ENCODE measurements at regions not wholly inside any gene's neighbourhood (a gene's known extent, or its start where the extent isn't known, plus 50 kb on each side); places are given as distances from the start of the nearest gene placed in this dataset.
"Not testable (repeated sequence)": the region's sequence is repeated elsewhere in the genome, so short reads cannot be mapped to it uniquely, and the experiment has no call there.

GRCh38 chr2:75862547-75862946 lies 151.8 kb upstream of the GCFC2 start:
- Histone ChIP-seq H3K4me3 (no peak overlapping the region), H3K36me3 (no peaks in the 10 kb centered on the region), H3K27me3 (no peaks in the 10 kb centered on the region), H3K27ac (no peak overlapping the region), H3K4me1 (peaks cover 0 to 17% (median 3%) of the 10 kb centered on the region in 4 donors), H3K9me3 (no peaks in the 10 kb centered on the region)
- 84% methylated on average over 3 of the region's 3 CpGs for WGBS (ENCODE audit: insufficient coverage, low coverage, low lambda C conversion rate, missing lambda C conversion rate)
- ATAC-seq (no peak), DNase-seq (no peak)
- intact Hi-C loops (cut with DNase I): no loop called here
- TF ChIP-seq POLR2A (IDR thresholded peaks at IDR 0.05): no peak
- TF ChIP-seq CTCF (IDR thresholded peaks at IDR 0.05): no peak

GRCh38 chr2:75853436-75853835 lies 142.7 kb upstream of the GCFC2 start:
- Histone ChIP-seq H3K27me3 (no peaks in the 10 kb centered on the region), H3K27ac (no peak overlapping the region), H3K4me3 (no peak overlapping the region), H3K4me1 (no peaks in the 10 kb centered on the region), H3K9me3 (no peaks in the 10 kb centered on the region), H3K36me3 (no peaks in the 10 kb centered on the region)
- ATAC-seq (no peak), DNase-seq (no peak)
- TF ChIP-seq CTCF (IDR thresholded peaks at IDR 0.05) (no peak), POLR2A (IDR thresholded peaks at IDR 0.05) (no peak)
- intact Hi-C loops (cut with DNase I): no loop called here

GRCh38 chr2:75852639-75853038 lies 141.9 kb upstream of the GCFC2 start:
- ATAC-seq (no peak), DNase-seq (no peak)
- Histone ChIP-seq H3K27ac (no peak overlapping the region), H3K4me1 (no peaks in the 10 kb centered on the region), H3K4me3 (no peak overlapping the region), H3K36me3 (no peaks in the 10 kb centered on the region), H3K27me3 (no peaks in the 10 kb centered on the region), H3K9me3 (no peaks in the 10 kb centered on the region)
- 82% methylated on average over 2 of the region's 2 CpGs for WGBS (ENCODE audit: insufficient coverage, low coverage, low lambda C conversion rate, missing lambda C conversion rate)
- TF ChIP-seq POLR2A (IDR thresholded peaks at IDR 0.05) (no peak), CTCF (IDR thresholded peaks at IDR 0.05) (no peak)
- intact Hi-C loops (cut with DNase I): no loop called here

GRCh38 chr2:75846683-75847190 lies 136.0 kb upstream of the GCFC2 start:
- no peak overlapping the region for H3K27ac ChIP-seq
- no peak for DNase-seq
- H3K4me3 ChIP-seq: no peak overlapping the region
- 29% methylated on average over 1 of the region's 1 CpG for WGBS (ENCODE audit: insufficient coverage, low coverage, low lambda C conversion rate, missing lambda C conversion rate)
- no peak for TF ChIP-seq CTCF (IDR thresholded peaks at IDR 0.05)
- TF ChIP-seq POLR2A (IDR thresholded peaks at IDR 0.05): no peak
- H3K27me3 ChIP-seq: peaks cover 0 to 3% of the 10 kb centered on the region in 2 donors
- H3K9me3 ChIP-seq: no peaks in the 10 kb centered on the region
- H3K36me3 ChIP-seq: no peaks in the 10 kb centered on the region
- ATAC-seq: no peak
- intact Hi-C loops (cut with DNase I): no loop called here
- no peaks in the 10 kb centered on the region for H3K4me1 ChIP-seq

- TF ChIP-seq POLR2A (IDR thresholded peaks at IDR 0.05) (no peak), CTCF (IDR thresholded peaks at IDR 0.05) (no peak)
- no peak for ATAC-seq
Observed at GRCh38 chr2:75844651-75845050, 133.9 kb upstream of the GCFC2 start.

GRCh38 chr2:75834588-75834987 lies 123.9 kb upstream of the GCFC2 start:
- intact Hi-C loops (cut with DNase I); H3K4me3 ChIP-seq; H3K27me3 ChIP-seq; ATAC-seq; H3K27ac ChIP-seq; DNase-seq; H3K4me1 ChIP-seq; H3K9me3 ChIP-seq; H3K36me3 ChIP-seq: not testable (repeated sequence)
- 44% methylated on average over 3 of the region's 4 CpGs for WGBS (ENCODE audit: insufficient coverage, low coverage, low lambda C conversion rate, missing lambda C conversion rate)

More at GRCh38 chr2:75844651-75845050, 133.9 kb upstream of the GCFC2 start:
- H3K36me3 ChIP-seq: no peaks in the 10 kb centered on the region
- H3K27me3 ChIP-seq: peaks cover 0 to 3% of the 10 kb centered on the region in 2 donors
- no peak overlapping the region for H3K4me3 ChIP-seq
- no peak overlapping the region for H3K27ac ChIP-seq
- no peak for DNase-seq
- intact Hi-C loops (cut with DNase I): no loop called here
- no peaks in the 10 kb centered on the region for H3K4me1 ChIP-seq
- H3K9me3 ChIP-seq: no peaks in the 10 kb centered on the region

All from right lobe of liver (tissue), 6 donors.